ENCODE measurements at regions not wholly inside any gene's neighbourhood (a gene's known extent, or its start where the extent isn't known, plus 50 kb on each side); places are given as distances from the start of the nearest gene placed in this dataset.

- TF ChIP-seq POLR2AphosphoS5 (IDR thresholded peaks at IDR 0.05; ENCODE audit: low read depth, low read length) = no peak
- TF ChIP-seq SIN3A (IDR thresholded peaks at IDR 0.05; ENCODE audit: borderline replicate concordance, insufficient read depth, low read depth, low read length) = no peak
- TF ChIP-seq, protein P1, sequence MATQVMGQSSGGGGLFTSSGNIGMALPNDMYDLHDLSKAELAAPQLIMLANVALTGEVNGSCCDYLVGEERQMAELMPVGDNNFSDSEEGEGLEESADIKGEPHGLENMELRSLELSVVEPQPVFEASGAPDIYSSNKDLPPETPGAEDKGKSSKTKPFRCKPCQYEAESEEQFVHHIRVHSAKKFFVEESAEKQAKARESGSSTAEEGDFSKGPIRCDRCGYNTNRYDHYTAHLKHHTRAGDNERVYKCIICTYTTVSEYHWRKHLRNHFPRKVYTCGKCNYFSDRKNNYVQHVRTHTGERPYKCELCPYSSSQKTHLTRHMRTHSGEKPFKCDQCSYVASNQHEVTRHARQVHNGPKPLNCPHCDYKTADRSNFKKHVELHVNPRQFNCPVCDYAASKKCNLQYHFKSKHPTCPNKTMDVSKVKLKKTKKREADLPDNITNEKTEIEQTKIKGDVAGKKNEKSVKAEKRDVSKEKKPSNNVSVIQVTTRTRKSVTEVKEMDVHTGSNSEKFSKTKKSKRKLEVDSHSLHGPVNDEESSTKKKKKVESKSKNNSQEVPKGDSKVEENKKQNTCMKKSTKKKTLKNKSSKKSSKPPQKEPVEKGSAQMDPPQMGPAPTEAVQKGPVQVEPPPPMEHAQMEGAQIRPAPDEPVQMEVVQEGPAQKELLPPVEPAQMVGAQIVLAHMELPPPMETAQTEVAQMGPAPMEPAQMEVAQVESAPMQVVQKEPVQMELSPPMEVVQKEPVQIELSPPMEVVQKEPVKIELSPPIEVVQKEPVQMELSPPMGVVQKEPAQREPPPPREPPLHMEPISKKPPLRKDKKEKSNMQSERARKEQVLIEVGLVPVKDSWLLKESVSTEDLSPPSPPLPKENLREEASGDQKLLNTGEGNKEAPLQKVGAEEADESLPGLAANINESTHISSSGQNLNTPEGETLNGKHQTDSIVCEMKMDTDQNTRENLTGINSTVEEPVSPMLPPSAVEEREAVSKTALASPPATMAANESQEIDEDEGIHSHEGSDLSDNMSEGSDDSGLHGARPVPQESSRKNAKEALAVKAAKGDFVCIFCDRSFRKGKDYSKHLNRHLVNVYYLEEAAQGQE (IDR thresholded peaks at IDR 0.05; ENCODE audit: insufficient read depth in 1 of 2, low read depth in 2 of 2, low read length in 1 of 2) = no peak
- no peak for TF ChIP-seq TCF7L2 (IDR thresholded peaks at IDR 0.05; ENCODE audit: low read depth, low read length)
- TF ChIP-seq, protein P2, sequence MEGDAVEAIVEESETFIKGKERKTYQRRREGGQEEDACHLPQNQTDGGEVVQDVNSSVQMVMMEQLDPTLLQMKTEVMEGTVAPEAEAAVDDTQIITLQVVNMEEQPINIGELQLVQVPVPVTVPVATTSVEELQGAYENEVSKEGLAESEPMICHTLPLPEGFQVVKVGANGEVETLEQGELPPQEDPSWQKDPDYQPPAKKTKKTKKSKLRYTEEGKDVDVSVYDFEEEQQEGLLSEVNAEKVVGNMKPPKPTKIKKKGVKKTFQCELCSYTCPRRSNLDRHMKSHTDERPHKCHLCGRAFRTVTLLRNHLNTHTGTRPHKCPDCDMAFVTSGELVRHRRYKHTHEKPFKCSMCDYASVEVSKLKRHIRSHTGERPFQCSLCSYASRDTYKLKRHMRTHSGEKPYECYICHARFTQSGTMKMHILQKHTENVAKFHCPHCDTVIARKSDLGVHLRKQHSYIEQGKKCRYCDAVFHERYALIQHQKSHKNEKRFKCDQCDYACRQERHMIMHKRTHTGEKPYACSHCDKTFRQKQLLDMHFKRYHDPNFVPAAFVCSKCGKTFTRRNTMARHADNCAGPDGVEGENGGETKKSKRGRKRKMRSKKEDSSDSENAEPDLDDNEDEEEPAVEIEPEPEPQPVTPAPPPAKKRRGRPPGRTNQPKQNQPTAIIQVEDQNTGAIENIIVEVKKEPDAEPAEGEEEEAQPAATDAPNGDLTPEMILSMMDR (IDR thresholded peaks at IDR 0.05) = no peak
- ATAC-seq = no peak
- in situ Hi-C loops (cut with HindIII; ENCODE audit: low pct_unique_long_range_greater_than_20kb, low sequenced_read_pairs) = no loop called here
- no peaks in the 10 kb centered on the region for H3K27me3 ChIP-seq (ENCODE audit: control insufficient read depth, insufficient read depth, low read length)
- no peaks in the 10 kb centered on the region for H3K36me3 ChIP-seq (ENCODE audit: control insufficient read depth, insufficient read depth, low read length)
- H3K9me3 ChIP-seq (ENCODE audit: control insufficient read depth, insufficient read depth, low read depth, low read length) = no peaks in the 10 kb centered on the region
- POLR2A ChIA-PET = no interaction called here
- no peak overlapping the region for H3K4me3 ChIP-seq (ENCODE audit: low read depth in 2 of 2, low read length in 2 of 2)
- no peaks in the 10 kb centered on the region for H3K4me1 ChIP-seq (ENCODE audit: control insufficient read depth, insufficient read depth, low read length)
- DNase-seq (ENCODE audit: low read depth, low spot score) = no peak
- CTCF ChIA-PET = no interaction called here
- H3K27ac ChIP-seq (ENCODE audit: low read length) = no peak overlapping the region
- intact Hi-C loops (cut with micrococcal nuclease; ENCODE audit: unreplicated experiment) = no loop called here
- BruUV-seq (replicated peaks) = no TSS peak
Measured at GRCh38 chr15:37720267-37720666, 214.2 kb upstream of the TMCO5A start.

- no peak overlapping the region for H3K4me3 ChIP-seq (ENCODE audit: low read depth in 2 of 2, low read length in 2 of 2)
- DNase-seq (ENCODE audit: low read depth, low spot score) = no peak
- no peak for ATAC-seq
- no peaks in the 10 kb centered on the region for H3K36me3 ChIP-seq (ENCODE audit: control insufficient read depth, insufficient read depth, low read length)
- no TSS peak for BruUV-seq (replicated peaks)
- no peaks in the 10 kb centered on the region for H3K27me3 ChIP-seq (ENCODE audit: control insufficient read depth, insufficient read depth, low read length)
- ChIA-PET CTCF (interaction anchor here (0.6 kb wide), 1 partner anchor 410 kb away, joined by 4 read pairs; no protein-coding TSS in a partner anchor), POLR2A (interaction anchor here (0.7 kb wide), 1 partner anchor 20 kb away, joined by 4 read pairs; no protein-coding TSS in a partner anchor)
- no peaks in the 10 kb centered on the region for H3K4me1 ChIP-seq (ENCODE audit: control insufficient read depth, insufficient read depth, low read length)
- H3K27ac ChIP-seq (ENCODE audit: low read length) = no peak overlapping the region
- intact Hi-C loops (cut with micrococcal nuclease; ENCODE audit: unreplicated experiment) (no loop called here), in situ Hi-C loops (cut with HindIII; ENCODE audit: low pct_unique_long_range_greater_than_20kb, low sequenced_read_pairs) (no loop called here)
- TF ChIP-seq, protein P1 (IDR thresholded peaks at IDR 0.05; ENCODE audit: insufficient read depth in 1 of 2, low read depth in 2 of 2, low read length in 1 of 2) = no peak
- TF ChIP-seq, protein P2 (IDR thresholded peaks at IDR 0.05) = no peak
- TF ChIP-seq SIN3A (IDR thresholded peaks at IDR 0.05; ENCODE audit: borderline replicate concordance, insufficient read depth, low read depth, low read length) (no peak), TCF7L2 (IDR thresholded peaks at IDR 0.05; ENCODE audit: low read depth, low read length) (no peak), POLR2AphosphoS5 (IDR thresholded peaks at IDR 0.05; ENCODE audit: low read depth, low read length) (no peak)
- no peaks in the 10 kb centered on the region for H3K9me3 ChIP-seq (ENCODE audit: control insufficient read depth, insufficient read depth, low read depth, low read length)
Measured at GRCh38 chr15:37731146-37731746, 203.2 kb upstream of the TMCO5A start.

All from Panc1 (cell line).